GM21723 (cell line): ENCODE measurements at regions not wholly inside any gene's neighbourhood (a gene's known extent, or its start where the extent isn't known, plus 50 kb on each side); places are given as distances from the start of the nearest gene placed in this dataset.
"Not testable (repeated sequence)": the region's sequence is repeated elsewhere in the genome, so short reads cannot be mapped to it uniquely, and the experiment has no call there.

ENCODE experiments used
- ATAC-seq: cut with Tn5 transposase; IDR thresholded peaks from one replicate; pipeline ENCODE4 v1.9.1; 2021; ENCODE audit warnings: mild to moderate bottlenecking, moderate library complexity; ENCODE audit not compliant: unreplicated experiment

- ATAC-seq: no peak
Measured at GRCh38 chr4:66489783-66490452, 819.6 kb upstream of the EPHA5 start.

DNA sequence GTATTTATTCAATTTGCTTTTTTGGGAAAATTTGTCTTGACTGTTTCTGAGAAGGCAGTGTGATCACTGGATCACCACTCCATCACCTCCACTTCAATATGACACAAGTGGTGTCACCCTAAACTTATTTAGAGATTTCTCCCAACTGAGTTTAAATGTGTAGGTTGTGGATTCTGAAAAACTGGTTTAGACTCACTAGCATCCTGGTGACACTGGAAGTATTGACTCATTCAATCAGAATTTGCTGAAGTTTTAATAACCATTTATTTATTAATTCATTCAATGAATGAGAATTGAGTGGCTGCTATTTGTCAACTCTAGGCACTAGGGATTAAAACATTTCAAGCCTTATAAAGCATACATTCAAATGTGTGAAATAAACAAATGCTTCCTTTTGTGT, 819.1 kb upstream of the EPHA5 start:
- ATAC-seq: no peak

- ATAC-seq: no peak
Measured at GRCh38 chr4:66486068-66486467, 815.8 kb upstream of the EPHA5 start.

DNA sequence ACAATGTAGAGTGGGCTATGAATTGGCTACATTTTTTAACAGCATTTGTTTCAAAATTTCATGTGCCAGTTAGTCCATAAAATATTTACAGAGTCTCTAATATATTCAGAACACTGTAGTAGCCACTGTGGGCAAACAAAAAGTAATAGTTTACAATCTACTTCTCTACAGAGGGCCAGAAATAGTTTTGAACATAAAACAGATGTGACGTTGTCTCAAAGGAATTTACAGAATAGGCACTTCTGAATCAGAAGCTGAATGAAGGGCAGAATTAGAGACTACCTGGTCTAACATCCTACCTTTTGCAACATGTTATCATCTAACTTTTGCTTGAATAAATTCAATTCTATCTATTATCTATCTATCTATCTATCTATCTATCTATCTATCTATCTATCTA, 811.9 kb upstream of the EPHA5 start:
- no peak for ATAC-seq

GRCh38 chr4:66475596-66475995, 805.3 kb upstream of the EPHA5 start:
- no peak for ATAC-seq

GRCh38 chr4:66465111-66465510, 794.8 kb upstream of the EPHA5 start:
- no peak for ATAC-seq

DNA sequence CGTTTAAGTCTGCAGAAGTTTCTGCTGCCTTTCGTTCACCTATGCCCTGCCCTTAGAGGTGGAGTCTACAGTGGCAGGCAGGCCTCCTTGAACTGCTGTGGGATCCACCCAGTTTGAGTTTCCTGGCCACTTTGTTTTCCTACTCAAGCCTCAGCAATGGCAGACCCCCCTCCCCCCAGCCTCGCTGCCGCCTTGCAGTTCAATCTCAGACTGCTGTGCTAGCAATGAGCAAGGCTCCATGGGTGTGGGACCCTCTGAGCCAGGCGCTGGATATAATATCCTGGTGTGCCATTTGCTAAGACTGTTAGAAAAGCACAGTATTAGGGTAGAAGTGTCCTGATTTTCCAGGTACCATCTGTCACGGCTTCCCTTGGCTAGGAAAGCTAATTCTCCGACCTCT, 792.6 kb upstream of the EPHA5 start:
- not testable (repeated sequence) for ATAC-seq

DNA sequence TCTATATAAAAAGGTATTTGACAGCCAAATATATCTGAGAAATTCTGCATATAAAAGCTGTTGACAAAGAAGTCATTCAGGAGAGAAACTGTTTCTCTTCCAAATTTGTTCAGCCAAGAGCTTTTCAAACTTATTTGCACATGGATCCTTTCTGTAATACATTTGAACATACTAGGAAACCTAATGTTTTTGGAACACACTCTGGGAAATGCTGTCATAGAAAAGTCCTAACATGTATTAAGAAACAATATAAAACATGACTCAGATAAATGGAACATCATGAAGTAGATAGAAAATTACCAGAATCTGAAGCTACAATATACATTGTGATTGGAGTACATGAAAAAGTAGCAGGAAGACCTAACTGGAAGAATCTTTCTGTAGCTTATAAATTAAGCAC, 781.5 kb upstream of the EPHA5 start:
- ATAC-seq: no peak

DNA sequence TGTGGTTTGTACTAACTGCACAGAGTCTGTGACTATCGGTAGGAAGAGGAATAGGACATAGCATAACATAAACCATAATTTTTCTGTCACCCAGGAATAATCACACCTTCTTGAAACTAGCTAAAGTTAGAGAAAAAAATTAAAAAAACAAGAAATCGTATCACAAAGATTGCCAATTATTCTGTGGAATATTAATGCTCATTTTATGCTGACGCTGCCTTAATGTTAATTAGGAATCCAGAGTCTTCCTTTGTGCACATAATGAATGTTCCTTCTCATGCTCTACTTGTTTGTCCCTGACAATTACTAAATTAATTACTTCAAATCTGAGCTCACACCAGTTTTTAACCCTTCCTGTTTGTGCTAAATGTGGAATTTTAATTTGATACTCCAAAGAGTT, 772.7 kb upstream of the EPHA5 start:
- ATAC-seq: no peak

- no peak for ATAC-seq
Measured at GRCh38 chr4:66439508-66439907, 769.2 kb upstream of the EPHA5 start.

DNA sequence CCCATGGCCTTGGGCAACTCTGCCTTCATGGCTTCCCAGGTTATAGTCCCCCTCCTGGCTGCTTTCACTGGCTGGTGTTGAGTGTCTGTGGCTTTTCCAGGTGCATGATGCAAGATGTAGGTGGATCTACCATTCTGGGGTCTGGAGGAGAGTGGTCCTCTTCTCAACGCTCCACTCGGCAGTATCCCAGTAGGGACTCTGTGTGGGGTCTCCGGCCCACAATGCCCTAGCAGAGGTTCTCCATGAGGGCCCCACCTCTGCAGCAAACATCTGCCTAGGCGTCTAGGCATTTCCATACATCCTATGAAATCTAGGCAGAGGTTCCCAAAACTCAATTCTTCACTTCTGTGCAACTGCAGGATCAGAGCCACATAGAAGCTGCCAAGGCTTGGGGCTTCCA, 763.4 kb upstream of the EPHA5 start:
- ATAC-seq: no peak

- no peak for ATAC-seq
Measured at GRCh38 chr4:66430856-66431255, 760.6 kb upstream of the EPHA5 start.

DNA sequence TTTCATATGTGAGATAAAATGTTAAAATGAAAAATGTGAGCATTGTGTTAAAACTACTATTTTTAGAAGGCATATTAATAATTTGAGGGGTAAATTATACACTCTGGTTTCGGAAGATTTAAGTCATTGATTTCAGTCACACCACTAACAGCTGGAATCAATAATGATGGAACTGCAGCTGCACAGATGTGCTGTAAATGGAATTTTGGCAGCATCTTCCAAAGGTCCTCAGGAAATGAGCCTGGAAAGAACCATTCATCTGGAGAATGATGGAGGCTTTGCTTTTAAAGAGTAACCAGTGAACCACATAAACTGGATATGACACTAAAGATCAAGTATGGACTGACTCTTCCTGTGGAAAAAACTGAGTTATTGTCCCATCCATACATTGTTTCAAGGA, 759.0 kb upstream of the EPHA5 start:
- ATAC-seq: no peak

- no peak for ATAC-seq
Measured at GRCh38 chr4:66416425-66416824, 746.1 kb upstream of the EPHA5 start.

DNA sequence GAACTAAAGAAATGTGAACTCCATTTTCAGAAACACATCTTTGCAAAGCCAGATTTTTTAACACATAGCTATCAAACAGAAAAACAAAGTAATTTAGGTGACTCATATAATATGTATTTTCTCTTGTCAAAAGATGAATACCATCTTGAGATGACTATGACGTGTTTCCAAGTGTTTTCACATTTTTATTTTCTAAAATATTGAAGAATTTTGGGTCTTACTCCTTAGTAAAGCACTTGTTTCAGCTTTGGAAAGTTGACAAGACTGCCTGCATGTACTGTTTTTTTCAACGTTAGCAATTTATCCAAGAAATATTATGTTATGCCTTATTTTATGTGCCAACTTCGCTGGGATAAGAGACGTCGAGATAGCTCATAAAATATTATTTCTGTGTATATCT, 733.9 kb upstream of the EPHA5 start:
- ATAC-seq: no peak

GRCh38 chr4:66376921-66377320, 706.6 kb upstream of the EPHA5 start:
- no peak for ATAC-seq

- ATAC-seq: no peak
Measured at GRCh38 chr4:66376396-66376795, 706.1 kb upstream of the EPHA5 start.

DNA sequence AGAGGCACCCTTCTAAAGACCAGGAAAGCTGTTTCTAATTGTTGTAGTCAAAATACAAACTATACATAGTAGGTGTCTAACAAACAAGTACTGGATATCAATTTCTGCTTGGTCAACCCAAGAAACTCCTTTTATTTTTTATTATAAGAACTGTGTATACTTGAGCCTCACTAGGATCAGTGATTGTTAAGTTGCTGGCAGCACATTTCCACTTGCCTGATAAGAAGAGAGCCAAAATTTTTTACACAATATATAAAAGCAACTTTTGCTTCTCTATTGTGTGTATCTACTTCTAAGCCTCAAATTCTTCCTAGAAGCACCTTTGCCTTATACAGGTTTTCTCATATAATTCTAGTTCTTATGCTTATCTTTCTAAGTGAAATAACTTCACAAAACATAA, 703.0 kb upstream of the EPHA5 start:
- no peak for ATAC-seq

DNA sequence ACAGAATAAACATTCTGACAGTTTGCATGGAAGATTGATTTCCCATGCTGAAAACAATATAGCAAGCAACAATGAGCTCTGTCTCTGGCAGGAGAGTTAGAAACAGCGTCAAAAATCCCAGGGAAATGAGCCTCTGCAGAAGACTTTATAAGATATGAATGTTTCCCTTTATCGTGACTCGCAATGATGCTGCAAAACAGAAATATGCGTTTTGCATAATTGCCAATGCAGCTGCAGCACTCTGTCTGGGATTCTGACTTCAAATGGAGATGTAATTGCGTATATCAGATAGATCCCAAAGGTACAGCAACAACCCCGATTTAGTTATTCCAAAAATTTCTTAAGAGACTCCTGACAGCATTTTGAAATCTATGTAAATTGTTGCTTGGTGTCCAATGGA, 702.4 kb upstream of the EPHA5 start:
- no peak for ATAC-seq

DNA sequence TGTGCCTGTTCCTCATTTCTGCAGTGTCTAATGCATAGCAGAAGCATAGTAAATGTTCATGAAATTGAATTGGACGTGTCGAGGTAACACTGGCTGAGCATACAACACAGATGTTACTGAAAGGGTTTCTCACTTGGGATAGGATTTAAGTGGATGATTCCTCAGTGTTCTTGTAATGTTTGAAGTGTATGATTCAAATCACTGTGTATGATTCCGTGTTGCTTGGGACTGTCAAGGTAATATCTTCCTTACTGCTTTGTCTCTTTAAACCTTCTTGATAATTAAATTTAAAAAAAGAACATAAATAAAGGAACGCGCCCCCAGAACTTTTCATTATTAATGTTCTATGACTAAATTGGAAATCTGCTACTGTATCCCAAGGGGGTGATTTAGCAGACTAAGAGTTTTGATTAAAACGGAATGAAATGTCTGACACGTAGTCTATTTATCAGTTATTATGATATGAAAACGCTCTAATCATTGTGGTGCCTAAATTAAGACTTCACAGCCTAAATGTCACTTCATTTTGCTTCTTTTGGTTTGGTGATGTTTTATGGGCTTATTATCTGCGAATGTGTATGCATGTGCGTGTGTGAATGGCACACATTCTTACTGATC, 696.9 kb upstream of the EPHA5 start:
- no peak for ATAC-seq

- ATAC-seq: not testable (repeated sequence)
Measured at GRCh38 chr4:66360395-66360794, 690.1 kb upstream of the EPHA5 start.

DNA sequence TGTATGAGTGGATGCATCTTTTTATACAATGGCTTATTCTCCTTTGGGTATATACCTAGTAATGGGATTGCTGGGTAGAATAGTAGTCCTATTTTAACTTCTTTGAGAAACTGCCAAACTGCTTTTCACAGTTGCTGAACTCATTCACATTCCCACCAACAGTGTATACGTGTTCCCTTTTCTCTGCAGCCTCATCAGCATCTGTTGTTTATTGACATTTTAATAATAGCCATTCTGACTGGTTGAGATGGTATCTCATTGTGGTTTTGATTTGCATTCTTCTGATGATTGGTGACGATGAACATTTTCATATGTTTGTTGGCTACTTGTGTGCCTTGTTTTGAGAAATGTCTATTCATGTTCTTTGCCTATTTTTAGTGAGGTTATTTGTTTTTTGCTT, 687.0 kb upstream of the EPHA5 start:
- no peak for ATAC-seq

DNA sequence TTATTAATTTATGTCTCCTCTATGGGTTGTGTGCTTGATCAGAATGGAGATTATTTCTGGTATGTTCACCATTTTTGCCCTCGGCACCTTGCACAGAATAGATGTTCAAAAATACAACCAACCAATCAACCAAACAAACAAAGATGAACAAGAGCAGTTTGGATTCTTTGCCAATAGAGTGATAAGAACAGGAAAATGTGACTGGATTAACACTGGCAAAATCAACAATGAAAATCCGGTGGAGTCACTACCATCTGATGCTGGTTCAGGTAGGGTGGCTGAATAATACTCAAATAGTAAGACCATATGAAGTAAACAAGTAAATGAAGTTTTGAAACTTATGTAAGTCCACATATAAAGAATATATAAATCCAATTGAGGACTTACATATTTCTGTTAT, 685.0 kb upstream of the EPHA5 start:
- no peak for ATAC-seq
